ENCODE measurements at regions not wholly inside any gene's neighbourhood (a gene's known extent, or its start where the extent isn't known, plus 50 kb on each side); places are given as distances from the start of the nearest gene placed in this dataset.
"Not testable (repeated sequence)": the region's sequence is repeated elsewhere in the genome, so short reads cannot be mapped to it uniquely, and the experiment has no call there.

DNA sequence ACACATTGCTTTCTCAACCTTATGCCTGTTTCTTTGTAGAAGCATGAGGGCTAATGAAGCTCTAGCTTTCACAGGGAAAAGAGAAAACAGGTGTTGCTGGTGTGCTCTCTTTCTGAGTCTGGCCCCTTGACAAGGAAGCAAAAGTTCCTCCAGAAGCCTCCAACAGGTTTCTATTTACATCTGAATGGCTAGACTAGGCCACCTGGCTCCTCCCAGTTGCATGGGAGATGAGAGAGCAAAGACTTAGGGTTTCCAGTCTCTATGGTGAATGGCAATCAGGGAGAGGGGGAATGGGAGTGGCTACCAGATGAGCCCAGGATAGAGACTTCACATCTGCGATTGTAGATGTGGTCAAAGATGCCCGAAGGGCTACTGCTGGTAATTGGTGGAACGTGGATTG lies 138.1 kb upstream of the PLXNC1 start:
- Histone ChIP-seq H3K4me3 (no peak overlapping the region), H3K36me3 (no peaks in the 10 kb centered on the region), H3K27me3 (no peaks in the 10 kb centered on the region), H3K4me1 (no peaks in the 10 kb centered on the region), H3K27ac (no peak overlapping the region), H3K9me3 (no peaks in the 10 kb centered on the region)
- TF ChIP-seq CTCF (IDR thresholded peaks at IDR 0.05) = no peak
- no peak for TF ChIP-seq POLR2A (IDR thresholded peaks at IDR 0.05)
- no peak for DNase-seq

GRCh38 chr12:94012071-94012470 lies 136.3 kb upstream of the PLXNC1 start:
- Histone ChIP-seq H3K27me3 (no peaks in the 10 kb centered on the region), H3K4me1 (no peaks in the 10 kb centered on the region), H3K4me3 (no peak overlapping the region), H3K27ac (no peak overlapping the region), H3K9me3 (peaks cover 0 to 10% (median 3%) of the 10 kb centered on the region in 4 donors), H3K36me3 (no peaks in the 10 kb centered on the region)
- TF ChIP-seq POLR2A (IDR thresholded peaks at IDR 0.05) = no peak
- TF ChIP-seq CTCF (IDR thresholded peaks at IDR 0.05) = no peak
- no peak for DNase-seq

DNA sequence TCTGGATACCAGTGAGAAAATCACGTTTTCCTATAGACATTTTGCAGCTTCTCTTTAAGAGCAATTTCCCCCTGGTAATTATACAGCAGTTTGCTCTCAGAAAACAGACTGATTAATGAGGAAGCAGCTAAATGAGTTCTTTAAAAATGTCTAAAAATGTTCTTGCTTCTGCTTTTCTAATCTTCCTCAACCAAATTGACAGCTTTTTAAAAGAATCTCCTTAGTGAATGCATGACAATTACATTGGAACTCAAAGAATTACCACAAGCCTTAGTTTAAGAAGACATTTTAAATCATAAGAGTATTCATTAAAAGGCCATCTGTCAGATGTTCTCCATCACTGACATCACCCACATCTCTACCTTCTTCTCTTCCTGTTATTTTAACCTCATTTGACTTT lies 135.8 kb upstream of the PLXNC1 start:
- H3K4me3 ChIP-seq = no peak overlapping the region
- no peaks in the 10 kb centered on the region for H3K27me3 ChIP-seq
- DNase-seq = no peak
- H3K4me1 ChIP-seq = no peaks in the 10 kb centered on the region
- TF ChIP-seq POLR2A (IDR thresholded peaks at IDR 0.05) (no peak), CTCF (IDR thresholded peaks at IDR 0.05) (no peak)
- no peak overlapping the region for H3K27ac ChIP-seq
- no peaks in the 10 kb centered on the region for H3K36me3 ChIP-seq
- H3K9me3 ChIP-seq = peaks cover 0 to 15% (median 6%) of the 10 kb centered on the region in 4 donors

DNA sequence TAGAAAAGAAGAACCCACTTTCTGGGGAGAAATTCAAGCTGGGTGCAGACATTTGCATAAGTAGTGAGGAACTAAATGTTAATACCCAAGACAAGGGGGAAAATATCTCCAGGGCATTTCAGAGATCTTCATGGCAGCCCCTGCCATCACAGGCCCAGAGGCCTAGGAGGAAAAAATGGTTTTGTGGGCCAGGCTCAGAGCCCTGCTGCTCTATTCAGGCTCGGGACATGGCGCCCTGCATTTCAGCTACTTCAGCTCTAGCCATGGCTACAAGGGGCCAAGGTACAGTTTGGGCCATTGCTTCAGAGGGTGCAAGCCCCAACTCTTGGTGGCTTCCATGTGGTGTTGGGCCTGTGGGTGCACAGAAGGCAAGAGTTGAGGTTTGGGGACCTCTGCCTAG lies 131.1 kb upstream of the PLXNC1 start:
- H3K27ac ChIP-seq, H3K4me1 ChIP-seq, H3K27me3 ChIP-seq, H3K4me3 ChIP-seq, H3K36me3 ChIP-seq, DNase-seq: not testable (repeated sequence)
- H3K9me3 ChIP-seq = peaks cover 0 to 18% (median 7%) of the 10 kb centered on the region in 4 donors

DNA sequence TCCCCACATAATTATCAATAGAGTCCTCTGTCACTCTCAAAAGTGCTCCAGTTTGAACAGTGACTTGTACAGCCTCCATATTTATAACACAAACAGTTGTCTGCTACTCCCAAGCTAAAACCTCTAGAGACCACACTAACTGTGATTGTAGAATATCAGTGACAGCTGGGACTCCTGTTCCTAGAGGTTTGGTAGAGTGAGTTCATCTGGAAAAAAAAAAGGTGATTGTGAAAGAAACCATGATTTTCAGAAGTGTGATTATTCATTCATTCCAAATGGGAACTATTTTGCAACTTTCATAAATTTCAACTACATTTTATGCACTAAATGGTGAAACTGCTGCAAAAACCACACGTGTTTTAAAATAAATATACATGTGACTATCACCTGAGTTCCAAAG lies 128.0 kb upstream of the PLXNC1 start:
- H3K36me3 ChIP-seq = no peaks in the 10 kb centered on the region
- no peaks in the 10 kb centered on the region for H3K4me1 ChIP-seq
- no peak for DNase-seq
- TF ChIP-seq CTCF (IDR thresholded peaks at IDR 0.05) (no peak), POLR2A (IDR thresholded peaks at IDR 0.05) (no peak)
- no peak overlapping the region for H3K27ac ChIP-seq
- no peaks in the 10 kb centered on the region for H3K27me3 ChIP-seq
- no peak overlapping the region for H3K4me3 ChIP-seq
- peaks cover 0 to 18% (median 9%) of the 10 kb centered on the region in 4 donors for H3K9me3 ChIP-seq

GRCh38 chr12:94023879-94024278 lies 124.5 kb upstream of the PLXNC1 start:
- Histone ChIP-seq H3K4me1 (no peaks in the 10 kb centered on the region), H3K9me3 (peaks cover 0 to 4% (median 0%) of the 10 kb centered on the region in 4 donors), H3K27ac (no peak overlapping the region), H3K27me3 (no peaks in the 10 kb centered on the region), H3K4me3 (no peak overlapping the region), H3K36me3 (no peaks in the 10 kb centered on the region)
- TF ChIP-seq POLR2A (IDR thresholded peaks at IDR 0.05) (no peak), CTCF (IDR thresholded peaks at IDR 0.05) (no peak)
- DNase-seq = no peak

All from Peyer's patch (tissue), 4 donors.